GM21360 (cell line): ENCODE measurements at regions not wholly inside any gene's neighbourhood (a gene's known extent, or its start where the extent isn't known, plus 50 kb on each side); places are given as distances from the start of the nearest gene placed in this dataset.

ENCODE experiments used
- ATAC-seq: cut with Tn5 transposase; IDR thresholded peaks from one replicate; pipeline ENCODE4 v1.9.1; 2021; ENCODE audit warnings: mild to moderate bottlenecking, moderate library complexity; ENCODE audit not compliant: unreplicated experiment

DNA sequence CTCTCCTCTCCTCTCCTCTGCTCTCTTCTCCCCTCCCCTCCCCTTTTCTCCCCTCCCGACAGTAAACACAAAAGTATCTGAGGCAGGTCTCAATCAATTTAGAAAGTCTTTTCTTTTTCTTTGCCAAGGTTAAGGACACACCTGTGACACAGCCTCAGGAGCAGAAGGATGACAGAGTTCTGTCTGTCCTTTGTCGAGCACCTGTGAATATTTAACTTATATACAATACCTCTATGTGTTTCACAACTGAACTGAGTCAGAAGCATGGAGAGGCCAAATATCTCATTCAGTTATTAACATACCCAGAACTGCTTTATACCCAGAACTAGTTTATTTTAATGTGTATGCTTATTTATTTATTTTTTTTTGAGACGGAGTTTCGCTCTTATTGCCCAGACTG, 81.1 kb upstream of the ROBO1 start:
- no peak for ATAC-seq

GRCh38 chr3:79847928-79848327, 80.1 kb upstream of the ROBO1 start:
- ATAC-seq: no peak

DNA sequence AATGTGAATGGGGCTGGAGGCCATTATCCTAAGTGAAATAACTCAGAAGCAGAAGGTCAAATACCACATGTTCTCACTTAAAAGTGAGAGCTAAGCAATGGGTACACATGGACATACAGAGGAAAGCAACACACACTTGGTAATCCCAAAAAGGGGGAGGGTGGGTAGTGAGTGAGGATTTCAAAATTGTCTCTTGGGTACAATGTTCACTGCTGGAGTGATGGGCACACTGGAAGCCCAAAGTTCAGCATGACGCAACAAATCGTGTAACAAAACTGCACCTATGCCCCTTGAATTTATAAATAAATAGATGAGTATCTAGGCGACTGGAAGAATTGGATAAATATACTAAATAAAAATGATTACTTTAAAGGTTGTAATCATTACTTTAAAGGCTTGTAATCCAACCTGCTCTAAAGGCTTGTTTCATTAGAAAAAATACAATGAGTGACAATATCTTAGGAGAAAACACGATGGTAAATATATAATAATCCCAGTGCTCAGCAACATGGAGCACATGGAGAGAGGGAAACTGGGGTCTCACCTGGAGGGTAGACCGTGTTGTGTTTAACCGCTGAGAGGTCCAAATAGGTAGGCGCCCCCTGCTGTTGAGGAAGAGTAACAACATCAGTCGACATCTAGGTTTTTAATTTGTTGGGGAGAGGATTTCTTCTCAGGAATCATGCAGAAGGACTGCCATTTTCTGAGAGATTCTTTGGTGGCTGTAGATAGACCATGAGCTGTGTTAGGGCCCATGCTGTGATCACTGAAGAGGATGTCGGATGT, 78.5 kb upstream of the ROBO1 start:
- no peak for ATAC-seq

- ATAC-seq: no peak
Observed at GRCh38 chr3:79845546-79845945, 77.7 kb upstream of the ROBO1 start.

GRCh38 chr3:79844176-79844575, 76.4 kb upstream of the ROBO1 start:
- ATAC-seq: no peak

GRCh38 chr3:79843180-79843579, 75.4 kb upstream of the ROBO1 start:
- no peak for ATAC-seq

DNA sequence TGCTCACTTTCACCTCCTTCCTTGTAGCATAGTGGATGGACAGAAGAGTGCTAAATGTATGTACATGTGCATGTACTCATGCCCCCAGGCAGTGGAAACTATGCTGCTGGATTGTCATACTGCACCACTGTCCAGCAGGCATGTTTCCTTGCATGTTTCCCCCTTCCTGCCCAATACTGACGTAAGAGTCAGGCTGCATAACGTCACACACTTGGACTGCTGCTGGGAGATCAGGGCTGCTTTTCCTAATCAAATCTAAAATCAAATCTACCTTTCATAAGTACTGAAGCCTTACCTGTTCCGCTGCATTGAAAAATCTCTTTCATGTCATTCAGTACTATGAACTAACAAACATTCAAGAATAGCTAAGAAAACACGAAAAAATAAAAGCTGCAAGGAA, 67.9 kb upstream of the ROBO1 start:
- ATAC-seq: no peak

DNA sequence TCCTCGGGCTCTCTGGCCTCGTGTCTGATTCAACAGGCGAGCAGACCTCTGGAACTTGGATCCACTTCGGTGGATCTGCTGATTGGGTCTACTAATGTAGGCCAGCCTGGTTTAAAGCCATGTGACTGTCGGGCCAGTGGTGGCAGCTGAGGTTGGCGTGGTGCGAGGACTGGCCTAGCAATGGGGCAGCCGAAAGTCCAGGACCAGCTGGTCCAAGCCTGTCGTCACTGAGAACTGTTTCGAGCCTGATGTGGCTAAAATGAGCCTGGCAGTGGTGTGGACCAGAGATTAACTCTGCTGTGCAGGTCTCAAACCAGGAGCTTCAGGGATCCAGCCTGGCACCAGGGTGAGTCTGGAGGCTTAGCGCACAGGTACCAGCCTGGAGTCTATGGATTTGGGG, 56.4 kb upstream of the ROBO1 start:
- no peak for ATAC-seq

DNA sequence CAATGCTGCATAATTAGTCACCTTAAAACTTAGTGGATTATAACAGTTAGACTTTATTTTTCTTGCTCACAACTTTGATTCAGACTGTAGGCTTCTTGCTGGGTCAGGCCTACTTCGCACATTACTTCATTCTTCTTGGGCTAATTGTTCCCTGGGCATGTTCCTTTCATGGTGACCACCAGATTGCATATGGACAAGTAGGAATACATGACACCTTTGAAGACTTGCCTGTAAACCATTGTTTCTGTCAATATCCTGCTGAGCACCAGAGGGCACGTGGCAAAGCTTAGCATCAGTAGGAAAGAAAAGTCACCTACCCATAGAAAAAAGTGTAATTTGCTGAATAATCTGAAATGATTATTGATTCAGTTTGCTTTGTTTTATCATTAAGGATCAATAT, 54.3 kb upstream of the ROBO1 start:
- no peak for ATAC-seq

GRCh38 chr3:79820089-79820488, 52.3 kb upstream of the ROBO1 start:
- ATAC-seq: no peak

- no peak for ATAC-seq
Observed at GRCh38 chr3:79818015-79818414, 50.2 kb upstream of the ROBO1 start.
